Mesenchymal stem cell (in vitro differentiated cells and primary cell): ENCODE measurements at regions not wholly inside any gene's neighbourhood (a gene's known extent, or its start where the extent isn't known, plus 50 kb on each side); places are given as distances from the start of the nearest gene placed in this dataset.

ENCODE experiments used
- DNase-seq: peaks from one replicate; pipeline ENCODE4 v3.0.0-alpha.2; 2013
- H2AFZ ChIP-seq: one replicate; pipeline ENCODE4 v1.6.1; 2013; ENCODE audit warnings: low read depth, mild to moderate bottlenecking, control low read depth, inconsistent platforms, low read length, moderate library complexity
- H2AK5ac ChIP-seq: 2 replicates; pipeline ENCODE4 v1.6.1; 2013; ENCODE audit warnings: low read length, moderate library complexity, mild to moderate bottlenecking, inconsistent platforms; ENCODE audit not compliant: severe bottlenecking
- H2BK120ac ChIP-seq: one replicate; pipeline ENCODE4 v1.6.1; 2013; ENCODE audit warnings: low read depth, mild to moderate bottlenecking, inconsistent platforms, low read length, moderate library complexity
- H2BK12ac ChIP-seq, 2 experiments: one replicate each; pipeline ENCODE4 v1.6.1; 2013; ENCODE audit warnings: inconsistent platforms in 2 of 2, low read length in 2 of 2, mild to moderate bottlenecking in 2 of 2, moderate library complexity in 2 of 2, control low read depth in 1 of 2
- H2BK15ac ChIP-seq: one replicate; pipeline ENCODE4 v1.6.1; 2013; ENCODE audit warnings: mild to moderate bottlenecking, low read depth, inconsistent platforms; ENCODE audit not compliant: poor library complexity, severe bottlenecking
- H2BK5ac ChIP-seq: 2 replicates; pipeline ENCODE4 v1.6.1; 2013; ENCODE audit warnings: low read depth, mild to moderate bottlenecking, low read length, control low read depth, inconsistent platforms; ENCODE audit not compliant: poor library complexity, severe bottlenecking
- H3K14ac ChIP-seq, 2 experiments: one replicate each; pipeline ENCODE4 v1.6.1; 2013; ENCODE audit warnings: inconsistent platforms in 2 of 2, low read length in 2 of 2, control low read depth in 1 of 2, mild to moderate bottlenecking in 1 of 2, moderate library complexity in 1 of 2
- H3K18ac ChIP-seq, 2 experiments: one replicate each; pipeline ENCODE4 v1.6.1; 2013; ENCODE audit warnings: inconsistent platforms in 2 of 2, low read length in 2 of 2, control low read depth in 1 of 2, low read depth in 1 of 2, mild to moderate bottlenecking in 1 of 2
- H3K23ac ChIP-seq, 2 experiments: one replicate each; pipeline ENCODE4 v1.6.1; 2013; ENCODE audit warnings: inconsistent platforms in 2 of 2, low read length in 2 of 2, mild to moderate bottlenecking in 2 of 2, moderate library complexity in 2 of 2, control low read depth in 1 of 2
- H3K27ac ChIP-seq: 2 replicates; pipeline ENCODE4 v1.5.1; 2013; ENCODE audit warnings: mild to moderate bottlenecking, moderate library complexity, low read length, control low read depth, inconsistent platforms; ENCODE audit not compliant: poor library complexity, severe bottlenecking
- H3K27me3 ChIP-seq, 2 experiments: 2 replicates each; pipeline versions ENCODE4 v1.6.1 to v1.7.0; 2013; ENCODE audit warnings: low read length in 2 of 2, mild to moderate bottlenecking in 2 of 2, moderate library complexity in 2 of 2, control low read depth in 1 of 2, inconsistent platforms in 1 of 2; ENCODE audit not compliant: control insufficient read depth in 1 of 2, insufficient read depth in 1 of 2
- H3K36me3 ChIP-seq, 2 experiments: 2 replicates each; pipeline versions ENCODE4 v1.6.1 to v1.7.0; 2013; ENCODE audit warnings: low read length in 2 of 2, control low read depth in 1 of 2, inconsistent platforms in 1 of 2, low read depth in 1 of 2, mild to moderate bottlenecking in 1 of 2; ENCODE audit not compliant: insufficient read depth in 2 of 2, control insufficient read depth in 1 of 2
- H3K4ac ChIP-seq, 2 experiments: one replicate each; pipeline ENCODE4 v1.6.1; 2013; ENCODE audit warnings: inconsistent platforms in 2 of 2, low read length in 2 of 2, mild to moderate bottlenecking in 2 of 2, moderate library complexity in 2 of 2, control low read depth in 1 of 2, low read depth in 1 of 2
- H3K4me1 ChIP-seq: 2 replicates; pipeline ENCODE4 v1.6.1; 2013; ENCODE audit warnings: low read depth, low read length, control low read depth; ENCODE audit not compliant: control insufficient read depth, insufficient read depth
- H3K4me2 ChIP-seq: 2 replicates; pipeline ENCODE4 v1.6.1; 2013; ENCODE audit warnings: low read length, mild to moderate bottlenecking, inconsistent platforms; ENCODE audit not compliant: poor library complexity, severe bottlenecking
- H3K4me3 ChIP-seq, 2 experiments: 2 replicates each; pipeline versions ENCODE4 v1.5.1 to v1.7.0; 2013; ENCODE audit warnings: low read length in 2 of 2, mild to moderate bottlenecking in 2 of 2, control low read depth in 1 of 2, low read depth in 1 of 2; ENCODE audit not compliant: insufficient read depth in 1 of 2
- H3K79me1 ChIP-seq: replicated peaks from 2 replicates; pipeline ENCODE4 v1.6.1; 2013; ENCODE audit warnings: mild to moderate bottlenecking, control low read depth, low read length, inconsistent platforms; ENCODE audit not compliant: poor library complexity, severe bottlenecking
- H3K9ac ChIP-seq: 2 replicates; pipeline ENCODE4 v1.7.0; 2013; ENCODE audit warnings: mild to moderate bottlenecking, low read length, moderate library complexity
- H3K9me3 ChIP-seq: 2 replicates; pipeline ENCODE4 v1.7.0; 2013; ENCODE audit warnings: mild to moderate bottlenecking, low read length; ENCODE audit not compliant: control insufficient read depth
- H4K8ac ChIP-seq: one replicate; pipeline ENCODE4 v1.6.1; 2013; ENCODE audit warnings: inconsistent platforms, mild to moderate bottlenecking, low read length, moderate library complexity
- H4K91ac ChIP-seq: one replicate; pipeline ENCODE4 v1.6.1; 2013; ENCODE audit warnings: mild to moderate bottlenecking, low read length, inconsistent platforms
- WGBS: methylation state at CpG from one replicate; pipeline ENCODE4 v1.1.7; 2013; ENCODE audit warnings: mixed read lengths; 5-methylcytosine and 5-hydroxymethylcytosine counted together

DNA sequence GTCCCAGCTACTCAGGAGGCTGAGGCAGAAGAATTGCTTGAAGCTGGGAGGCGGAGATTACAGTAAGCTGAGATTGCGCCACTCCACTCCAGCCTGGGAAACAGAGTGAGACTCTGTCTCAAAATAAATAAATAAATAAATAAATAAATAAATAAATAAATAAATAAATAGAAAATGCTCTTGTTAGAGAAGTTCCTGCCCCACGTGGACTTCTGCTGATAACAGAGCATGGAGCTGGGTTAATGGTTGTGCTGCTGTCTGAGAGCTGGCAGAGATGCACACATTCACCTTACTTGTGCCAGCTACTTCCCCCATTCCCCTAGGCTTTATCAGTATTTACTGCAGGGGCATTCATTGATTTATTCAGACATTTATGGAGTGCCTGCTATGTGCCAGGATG is 155.2 kb upstream of the KCNG1 start:
- H3K4me2 ChIP-seq, result no peak overlapping the region
- H2AFZ ChIP-seq, result no peak overlapping the region
- no peak overlapping the region for H4K8ac ChIP-seq
- H3K9me3 ChIP-seq, result no peaks in the 10 kb centered on the region
- no peak overlapping the region for H2BK5ac ChIP-seq
- H3K14ac ChIP-seq, result no peak overlapping the region
- H2BK15ac ChIP-seq, result no peak overlapping the region
- H3K27ac ChIP-seq, result no peak overlapping the region
- no peak overlapping the region for H3K18ac ChIP-seq
- H2BK120ac ChIP-seq, result no peak overlapping the region
- 81% methylated on average over 2 of the region's 3 CpGs for WGBS
- H3K23ac ChIP-seq, result no peak overlapping the region
- H3K27me3 ChIP-seq, result peaks cover 37 to 91% of the 10 kb centered on the region in 2 experiments
- H3K9ac ChIP-seq, result no peak overlapping the region
- no peak overlapping the region for H3K4ac ChIP-seq
- no peaks in the 10 kb centered on the region for H3K36me3 ChIP-seq
- no peak overlapping the region for H2AK5ac ChIP-seq
- no peak overlapping the region for H3K4me3 ChIP-seq
- no peak overlapping the region for H2BK12ac ChIP-seq
- no peaks in the 10 kb centered on the region for H3K79me1 ChIP-seq
- no peaks in the 10 kb centered on the region for H3K4me1 ChIP-seq
- no peak overlapping the region for H4K91ac ChIP-seq
- DNase-seq, result no peak

DNA sequence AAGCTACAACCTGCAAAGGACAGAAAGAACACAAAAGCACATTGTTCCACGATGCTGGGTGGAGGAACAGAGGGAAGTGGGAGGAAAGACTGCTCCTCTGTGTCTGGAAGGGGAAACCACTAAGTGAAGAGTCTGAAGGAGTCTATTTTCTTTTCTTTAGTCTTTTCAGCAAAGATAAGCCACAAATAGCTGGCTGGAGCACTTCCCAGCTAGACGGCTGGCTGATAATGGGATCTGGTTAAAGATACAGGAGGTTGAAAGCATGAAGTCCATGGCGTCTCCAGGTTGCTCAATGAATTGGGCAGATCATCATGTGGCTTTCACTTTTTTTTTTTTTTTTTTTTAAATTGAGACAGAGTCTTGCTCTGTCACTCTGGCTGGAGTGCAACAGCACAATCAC is 154.0 kb upstream of the KCNG1 start:
- H4K8ac ChIP-seq, result no peak overlapping the region
- no peak overlapping the region for H3K27ac ChIP-seq
- H3K4me1 ChIP-seq, result no peaks in the 10 kb centered on the region
- no peak overlapping the region for H3K9ac ChIP-seq
- H2BK12ac ChIP-seq, result no peak overlapping the region
- H4K91ac ChIP-seq, result no peak overlapping the region
- H3K4ac ChIP-seq, result no peak overlapping the region
- H3K27me3 ChIP-seq, result peaks cover 47 to 91% of the 10 kb centered on the region in 2 experiments
- no peak overlapping the region for H2BK15ac ChIP-seq
- H2AK5ac ChIP-seq, result no peak overlapping the region
- no peaks in the 10 kb centered on the region for H3K9me3 ChIP-seq
- H2BK5ac ChIP-seq, result no peak overlapping the region
- no peak overlapping the region for H3K18ac ChIP-seq
- H2AFZ ChIP-seq, result no peak overlapping the region
- 60% methylated on average over 3 of the region's 3 CpGs for WGBS
- no peaks in the 10 kb centered on the region for H3K79me1 ChIP-seq
- H2BK120ac ChIP-seq, result no peak overlapping the region
- no peak for DNase-seq
- no peak overlapping the region for H3K4me2 ChIP-seq
- no peak overlapping the region for H3K23ac ChIP-seq
- no peaks in the 10 kb centered on the region for H3K36me3 ChIP-seq
- no peak overlapping the region for H3K4me3 ChIP-seq
- H3K14ac ChIP-seq, result no peak overlapping the region

DNA sequence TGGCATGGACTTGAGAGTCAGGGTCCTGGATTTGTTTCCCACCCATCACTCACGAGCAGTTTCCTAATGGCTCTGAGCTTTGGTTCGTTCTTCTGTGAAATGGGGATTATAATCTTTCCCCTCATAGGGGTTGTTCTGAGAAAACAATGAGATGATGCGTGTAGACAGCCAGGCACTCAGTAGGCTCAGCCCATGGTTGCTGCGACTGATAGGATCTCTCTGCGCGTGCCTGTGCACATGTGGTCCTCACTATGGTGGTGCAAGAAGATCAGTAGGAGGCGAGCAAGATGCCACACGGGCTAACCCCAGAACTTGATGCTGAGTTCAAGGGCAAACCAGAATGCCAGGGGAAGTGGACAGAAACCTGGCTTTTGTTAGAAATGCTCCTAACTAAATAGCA is 153.5 kb upstream of the KCNG1 start:
- Histone ChIP-seq H2BK15ac (no peak overlapping the region), H2BK120ac (no peak overlapping the region)
- 93% methylated on average over 8 of the region's 8 CpGs for WGBS

DNA sequence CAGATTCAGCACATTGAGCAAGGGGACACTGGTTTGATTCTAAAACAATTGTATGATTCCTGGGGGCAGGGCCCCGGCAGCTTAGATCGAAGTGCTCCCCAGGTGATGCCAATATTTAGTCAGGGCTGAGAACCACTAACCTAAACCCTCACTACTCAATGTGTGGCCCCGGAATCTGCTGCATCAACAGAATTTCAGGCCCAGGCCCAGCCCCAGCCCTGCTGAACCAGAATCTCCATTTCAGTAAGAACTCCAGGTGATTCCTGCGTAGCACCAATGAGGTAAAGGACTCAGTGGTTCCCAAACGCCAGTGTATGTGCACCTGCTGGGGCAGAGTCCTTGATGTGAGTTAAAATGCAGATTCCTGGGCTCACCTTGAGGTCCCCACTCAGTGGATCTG is 152.8 kb upstream of the KCNG1 start:
- Histone ChIP-seq H3K4me1 (no peaks in the 10 kb centered on the region), H3K23ac (no peak overlapping the region), H3K79me1 (no peaks in the 10 kb centered on the region), H3K27ac (no peak overlapping the region), H3K9ac (no peak overlapping the region), H3K4ac (no peak overlapping the region), H2BK120ac (no peak overlapping the region), H2BK15ac (no peak overlapping the region), H3K14ac (no peak overlapping the region), H4K91ac (no peak overlapping the region), H3K18ac (no peak overlapping the region), H2AFZ (no peak overlapping the region), H2BK5ac (no peak overlapping the region), H4K8ac (no peak overlapping the region), H2BK12ac (no peak overlapping the region), H3K9me3 (no peaks in the 10 kb centered on the region), H2AK5ac (no peak overlapping the region), H3K36me3 (no peaks in the 10 kb centered on the region), H3K4me3 (no peak overlapping the region), H3K4me2 (no peak overlapping the region), H3K27me3 (peaks cover 48 to 89% of the 10 kb centered on the region in 2 experiments)
- DNase-seq, result no peak
- 90% methylated on average over 5 of the region's 5 CpGs for WGBS

More for the DNA sequence above, 153.5 kb upstream of the KCNG1 start:
- no peak overlapping the region for H3K4me2 ChIP-seq
- H3K9me3 ChIP-seq, result no peaks in the 10 kb centered on the region
- H3K14ac ChIP-seq, result no peak overlapping the region
- no peak overlapping the region for H2BK5ac ChIP-seq
- no peak overlapping the region for H3K4me3 ChIP-seq
- no peak overlapping the region for H3K4ac ChIP-seq
- no peak overlapping the region for H4K8ac ChIP-seq
- H3K9ac ChIP-seq, result no peak overlapping the region
- no peak for DNase-seq
- no peaks in the 10 kb centered on the region for H3K79me1 ChIP-seq
- H2AK5ac ChIP-seq, result no peak overlapping the region
- no peak overlapping the region for H3K23ac ChIP-seq
- no peak overlapping the region for H3K18ac ChIP-seq
- H3K27ac ChIP-seq, result no peak overlapping the region
- no peak overlapping the region for H4K91ac ChIP-seq
- no peaks in the 10 kb centered on the region for H3K36me3 ChIP-seq
- peaks cover 48 to 91% of the 10 kb centered on the region in 2 experiments for H3K27me3 ChIP-seq
- H2AFZ ChIP-seq, result no peak overlapping the region
- no peak overlapping the region for H2BK12ac ChIP-seq
- no peaks in the 10 kb centered on the region for H3K4me1 ChIP-seq
